IPS-15b (cell line): ENCODE measurements at regions not wholly inside any gene's neighbourhood (a gene's known extent, or its start where the extent isn't known, plus 50 kb on each side); places are given as distances from the start of the nearest gene placed in this dataset.
"Not testable (repeated sequence)": the region's sequence is repeated elsewhere in the genome, so short reads cannot be mapped to it uniquely, and the experiment has no call there.

ENCODE experiments used
- H3K27me3 ChIP-seq: one replicate; pipeline ENCODE4 v1.6.1; 2013; ENCODE audit warnings: low read length; ENCODE audit not compliant: control insufficient read depth, insufficient read depth
- H3K36me3 ChIP-seq: one replicate; pipeline ENCODE4 v1.6.1; 2013; ENCODE audit warnings: low read length; ENCODE audit not compliant: control insufficient read depth, insufficient read depth
- H3K4me1 ChIP-seq: one replicate; pipeline ENCODE4 v1.6.1; 2013; ENCODE audit warnings: mild to moderate bottlenecking, low read length; ENCODE audit not compliant: control insufficient read depth, insufficient read depth
- H3K4me3 ChIP-seq: one replicate; pipeline ENCODE4 v1.5.1; 2013; ENCODE audit warnings: low read depth, low read length
- H3K9ac ChIP-seq: one replicate; pipeline ENCODE4 v1.6.1; 2013; ENCODE audit warnings: low read depth, mild to moderate bottlenecking, low read length
- H3K9me3 ChIP-seq: one replicate; pipeline ENCODE4 v1.6.1; 2013; ENCODE audit warnings: mild to moderate bottlenecking, low read length; ENCODE audit not compliant: control insufficient read depth, insufficient read depth

DNA sequence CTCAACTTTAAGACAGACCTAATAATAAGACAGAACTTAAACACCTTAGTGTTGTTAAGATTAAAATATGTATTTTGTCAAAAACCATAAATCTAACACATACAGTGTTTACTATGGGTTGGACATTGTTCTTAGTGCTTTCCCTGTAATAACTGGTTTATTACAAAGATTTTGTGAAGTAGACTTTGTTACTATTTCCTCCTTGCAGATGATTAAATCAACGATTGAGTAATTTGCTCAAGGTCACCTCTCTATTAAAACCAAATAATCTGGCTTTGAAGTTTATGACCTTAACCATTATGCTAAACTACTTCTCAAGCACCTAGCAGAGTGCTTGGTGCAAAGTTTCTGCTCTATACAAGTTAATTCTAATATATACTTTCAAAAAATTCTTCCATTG, 102.7 kb upstream of the FAM3C start:
- no peaks in the 10 kb centered on the region for H3K27me3 ChIP-seq
- H3K36me3 ChIP-seq: no peaks in the 10 kb centered on the region
- no peaks in the 10 kb centered on the region for H3K9me3 ChIP-seq
- H3K4me3 ChIP-seq: no peak overlapping the region
- H3K9ac ChIP-seq: no peak overlapping the region
- no peaks in the 10 kb centered on the region for H3K4me1 ChIP-seq

DNA sequence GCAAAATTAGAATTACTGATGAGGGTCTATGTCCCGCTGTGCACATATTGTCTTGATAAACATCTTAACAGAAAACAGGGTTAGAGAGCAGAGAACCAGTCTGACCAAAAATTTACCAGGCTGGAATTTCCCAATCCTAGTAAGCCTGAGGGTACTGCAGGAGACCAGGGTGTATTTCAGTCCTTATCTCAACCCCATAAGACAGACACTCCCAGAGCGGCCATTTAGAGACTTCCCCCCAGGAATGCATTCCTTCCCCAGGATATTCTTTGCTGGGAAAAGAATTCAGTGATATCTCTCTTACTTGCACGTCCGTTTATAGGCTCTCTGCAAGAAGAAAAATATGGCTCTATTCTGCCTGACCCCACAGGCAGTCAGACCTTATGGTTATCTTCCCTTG, 101.4 kb upstream of the FAM3C start:
- not testable (repeated sequence) for H3K36me3 ChIP-seq, H3K4me1 ChIP-seq, H3K27me3 ChIP-seq, H3K9ac ChIP-seq, H3K9me3 ChIP-seq, H3K4me3 ChIP-seq

DNA sequence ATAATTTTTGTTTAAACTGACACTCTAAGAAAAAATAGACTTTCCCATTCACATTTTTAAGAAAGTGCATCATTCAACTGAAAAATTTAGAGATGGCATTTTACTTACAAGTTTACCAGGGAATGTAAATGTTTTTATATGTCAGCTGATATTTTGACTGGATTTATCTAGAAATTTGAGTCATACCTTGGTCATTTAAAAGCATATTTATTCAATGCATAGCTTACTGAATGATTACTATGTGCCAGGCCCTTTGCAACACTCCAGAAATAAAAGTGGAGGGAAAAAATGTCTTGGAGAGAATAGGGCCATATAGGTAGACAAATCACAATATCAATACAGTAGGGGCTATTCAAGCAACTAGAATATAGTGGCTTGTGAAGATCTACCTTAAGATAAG, 98.4 kb upstream of the FAM3C start:
- H3K4me3 ChIP-seq: no peak overlapping the region
- no peak overlapping the region for H3K9ac ChIP-seq
- H3K4me1 ChIP-seq: no peaks in the 10 kb centered on the region
- no peaks in the 10 kb centered on the region for H3K36me3 ChIP-seq
- no peaks in the 10 kb centered on the region for H3K27me3 ChIP-seq
- H3K9me3 ChIP-seq: no peaks in the 10 kb centered on the region

DNA sequence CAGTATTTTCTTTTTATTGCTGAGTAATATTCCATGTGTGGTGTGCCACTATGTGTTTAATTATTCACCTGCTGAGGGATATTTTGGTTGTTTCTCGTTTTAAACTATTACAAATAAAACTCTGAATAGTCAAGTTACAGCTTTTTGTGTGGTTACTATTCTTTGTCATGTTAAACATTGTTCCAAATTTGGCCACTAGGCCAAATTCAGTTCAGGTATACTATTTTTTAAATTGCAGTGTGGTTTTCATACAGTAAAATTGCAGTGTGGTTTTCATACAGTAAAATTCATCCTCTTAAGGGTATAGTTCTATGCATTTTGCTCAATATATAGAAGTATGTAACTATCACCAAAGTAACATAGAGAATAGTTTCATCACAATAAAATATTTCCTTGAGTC, 97.4 kb upstream of the FAM3C start:
- no peaks in the 10 kb centered on the region for H3K4me1 ChIP-seq
- no peak overlapping the region for H3K4me3 ChIP-seq
- H3K36me3 ChIP-seq: no peaks in the 10 kb centered on the region
- H3K9ac ChIP-seq: no peak overlapping the region
- no peaks in the 10 kb centered on the region for H3K9me3 ChIP-seq
- H3K27me3 ChIP-seq: no peaks in the 10 kb centered on the region

DNA sequence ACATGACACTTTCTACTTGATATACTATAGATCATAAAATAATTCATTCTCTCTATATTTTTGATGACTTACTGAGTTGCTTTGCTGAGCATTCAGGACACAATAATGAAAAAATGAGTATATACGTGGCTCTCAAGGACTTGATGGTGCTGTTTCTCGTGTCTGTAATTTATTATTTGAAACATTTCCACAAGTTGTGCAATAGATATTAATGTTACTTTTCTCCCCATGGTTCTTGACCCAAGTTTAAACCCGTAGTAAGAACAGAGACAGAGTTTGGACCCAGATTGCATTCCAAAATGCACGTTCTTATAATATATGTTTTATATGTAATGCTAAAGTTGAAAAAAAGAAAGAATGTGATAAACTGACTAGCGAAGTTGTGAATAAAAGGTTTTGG, 94.2 kb upstream of the FAM3C start:
- Histone ChIP-seq H3K4me1 (no peaks in the 10 kb centered on the region), H3K36me3 (no peaks in the 10 kb centered on the region)

DNA sequence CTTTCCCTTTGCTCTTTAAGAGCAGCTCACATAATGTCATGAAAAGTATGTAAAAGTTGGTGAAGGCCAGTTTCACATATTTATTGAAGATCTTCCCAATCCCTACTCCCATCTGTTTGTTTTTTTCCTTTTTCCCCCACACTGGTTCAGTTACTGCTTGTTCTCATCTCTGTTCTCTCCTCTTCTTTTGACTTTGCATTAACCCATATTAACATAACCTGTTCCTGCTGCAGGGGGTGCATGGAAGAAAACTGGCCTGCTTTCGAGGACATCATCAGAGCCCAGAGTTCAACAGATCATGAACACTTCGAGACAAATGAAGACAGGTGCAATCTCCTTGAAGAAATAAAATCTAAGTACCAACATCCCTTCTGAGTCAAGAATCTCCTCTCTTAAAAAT, 93.3 kb upstream of the FAM3C start:
- Histone ChIP-seq H3K9ac (no peak overlapping the region), H3K36me3 (no peaks in the 10 kb centered on the region), H3K27me3 (no peaks in the 10 kb centered on the region), H3K4me3 (no peak overlapping the region), H3K4me1 (no peaks in the 10 kb centered on the region), H3K9me3 (no peaks in the 10 kb centered on the region)

More for the DNA sequence above, 94.2 kb upstream of the FAM3C start:
- no peaks in the 10 kb centered on the region for H3K9me3 ChIP-seq
- H3K27me3 ChIP-seq: no peaks in the 10 kb centered on the region
- no peak overlapping the region for H3K9ac ChIP-seq
- H3K4me3 ChIP-seq: no peak overlapping the region

DNA sequence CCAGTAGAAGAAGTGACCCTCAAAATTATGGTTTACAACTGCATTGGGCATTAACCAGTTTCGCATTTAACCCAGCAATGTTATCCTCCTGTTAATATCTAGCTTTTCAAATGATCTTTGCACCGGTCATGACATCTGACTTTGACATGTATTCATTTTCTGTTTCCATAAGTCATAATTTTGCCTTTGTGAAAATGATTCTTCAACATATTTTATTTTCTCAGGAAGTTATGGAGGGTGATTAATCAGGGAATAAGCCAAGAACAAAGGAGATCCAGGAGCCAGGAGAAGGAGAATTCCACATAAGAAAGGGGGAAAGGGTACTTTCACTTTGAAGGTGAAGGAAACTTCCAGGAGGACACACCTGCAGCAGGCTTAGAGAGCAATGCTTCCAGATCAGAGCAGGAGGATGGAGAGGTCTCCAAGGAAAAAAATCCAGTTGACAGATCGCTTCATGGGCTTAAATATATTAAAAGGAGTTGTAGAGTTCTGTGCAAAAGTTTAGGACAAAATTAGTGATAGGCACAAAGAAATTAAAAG, 92.1 kb upstream of the FAM3C start:
- Histone ChIP-seq H3K27me3 (no peaks in the 10 kb centered on the region), H3K4me3 (no peak overlapping the region), H3K9me3 (no peaks in the 10 kb centered on the region), H3K4me1 (no peaks in the 10 kb centered on the region), H3K9ac (no peak overlapping the region), H3K36me3 (no peaks in the 10 kb centered on the region)

DNA sequence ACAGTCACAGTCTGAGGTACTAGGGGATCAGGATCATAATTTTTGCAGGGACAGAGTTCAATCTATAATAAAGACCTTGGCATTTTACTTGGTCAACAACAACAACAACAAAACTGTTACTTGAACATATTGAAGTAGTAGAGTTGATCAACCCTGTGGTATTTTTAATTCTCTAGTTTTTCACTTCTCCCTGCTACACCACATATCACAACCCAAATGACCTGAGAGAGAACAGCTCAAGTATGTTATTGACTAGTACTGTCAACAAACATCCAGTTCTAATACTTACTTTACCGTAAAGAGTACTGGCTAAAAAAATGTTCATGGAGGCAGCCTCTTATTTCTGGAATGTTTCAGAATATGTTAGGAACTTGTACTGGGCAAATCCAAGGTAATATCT, 90.5 kb upstream of the FAM3C start:
- H3K4me3 ChIP-seq: no peak overlapping the region
- no peak overlapping the region for H3K9ac ChIP-seq
- no peaks in the 10 kb centered on the region for H3K27me3 ChIP-seq
- H3K4me1 ChIP-seq: no peaks in the 10 kb centered on the region
- H3K9me3 ChIP-seq: no peaks in the 10 kb centered on the region
- no peaks in the 10 kb centered on the region for H3K36me3 ChIP-seq

DNA sequence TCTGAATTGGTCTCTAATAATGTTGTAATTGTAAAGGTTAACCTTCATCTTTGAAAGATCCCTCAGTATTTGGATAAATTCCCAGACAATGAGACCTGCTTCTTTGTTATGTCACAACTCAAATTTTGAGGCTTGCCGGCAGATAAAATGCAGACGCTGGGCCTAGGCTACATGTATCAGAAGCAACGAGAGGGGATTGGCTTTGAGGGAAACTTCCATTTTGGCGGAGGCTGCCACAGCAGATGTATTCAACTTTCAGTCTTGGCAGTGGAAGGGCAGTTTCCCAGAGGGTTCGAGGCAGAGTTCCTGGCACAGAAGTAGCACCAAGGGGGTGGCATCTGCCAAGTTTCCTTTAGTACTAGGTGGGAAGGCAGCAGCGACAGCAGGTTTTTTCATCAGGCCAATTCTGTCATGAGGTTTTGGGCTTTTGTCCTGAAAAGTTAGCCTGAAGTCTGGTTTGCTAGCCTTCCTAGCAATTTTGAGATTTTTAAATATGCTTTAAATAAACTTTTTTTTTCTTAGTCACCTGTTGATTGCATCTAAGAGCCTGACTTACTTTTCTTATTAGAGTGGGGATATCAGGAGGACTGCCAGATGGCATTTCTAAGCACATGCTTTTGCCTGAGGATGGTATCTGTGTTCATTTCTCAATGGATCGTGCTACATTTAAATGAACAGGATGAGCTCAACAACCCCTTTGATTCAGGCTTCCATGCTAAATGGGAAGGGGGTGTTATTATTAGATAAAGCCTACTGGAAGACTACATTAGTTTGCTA, 89.5 kb upstream of the FAM3C start:
- no peaks in the 10 kb centered on the region for H3K27me3 ChIP-seq
- no peak overlapping the region for H3K4me3 ChIP-seq
- no peaks in the 10 kb centered on the region for H3K9me3 ChIP-seq
- H3K4me1 ChIP-seq: peaks cover 5% of the 10 kb centered on the region
- no peaks in the 10 kb centered on the region for H3K36me3 ChIP-seq
- H3K9ac ChIP-seq: no peak overlapping the region

DNA sequence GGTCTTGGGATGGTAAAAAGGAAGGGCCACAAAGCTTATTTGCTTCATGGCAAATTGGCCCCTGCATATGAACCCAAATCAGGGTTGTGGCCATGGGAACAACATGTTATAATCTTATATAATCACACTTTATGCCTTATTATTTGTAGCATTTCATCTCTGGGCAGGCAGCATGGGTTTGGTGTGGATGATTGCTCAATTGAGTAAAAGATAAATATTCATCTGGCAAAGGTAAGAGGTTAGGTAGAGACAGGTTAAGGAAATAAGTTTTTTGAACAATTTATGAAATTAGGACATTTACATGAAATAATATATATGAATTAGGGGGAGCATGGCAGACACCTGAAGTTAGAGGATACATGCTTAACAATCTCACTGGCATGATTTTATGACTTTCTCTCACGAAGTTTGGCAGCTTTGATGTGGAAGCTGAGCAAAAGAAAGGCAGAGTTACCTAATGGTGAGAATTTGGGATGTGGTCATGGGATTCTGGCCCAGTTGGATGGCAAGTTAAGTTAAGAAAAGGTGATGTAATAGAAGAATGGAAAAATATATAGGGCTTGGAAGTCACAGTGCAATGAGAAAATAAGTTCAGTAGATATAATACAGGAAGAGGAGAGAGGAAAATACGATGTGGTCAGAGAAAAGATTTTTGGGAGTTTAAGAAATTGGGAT, 88.1 kb upstream of the FAM3C start:
- H3K36me3 ChIP-seq: no peaks in the 10 kb centered on the region
- no peak overlapping the region for H3K9ac ChIP-seq
- H3K9me3 ChIP-seq: no peaks in the 10 kb centered on the region
- peaks cover 15% of the 10 kb centered on the region for H3K4me1 ChIP-seq
- no peak overlapping the region for H3K4me3 ChIP-seq
- no peaks in the 10 kb centered on the region for H3K27me3 ChIP-seq

DNA sequence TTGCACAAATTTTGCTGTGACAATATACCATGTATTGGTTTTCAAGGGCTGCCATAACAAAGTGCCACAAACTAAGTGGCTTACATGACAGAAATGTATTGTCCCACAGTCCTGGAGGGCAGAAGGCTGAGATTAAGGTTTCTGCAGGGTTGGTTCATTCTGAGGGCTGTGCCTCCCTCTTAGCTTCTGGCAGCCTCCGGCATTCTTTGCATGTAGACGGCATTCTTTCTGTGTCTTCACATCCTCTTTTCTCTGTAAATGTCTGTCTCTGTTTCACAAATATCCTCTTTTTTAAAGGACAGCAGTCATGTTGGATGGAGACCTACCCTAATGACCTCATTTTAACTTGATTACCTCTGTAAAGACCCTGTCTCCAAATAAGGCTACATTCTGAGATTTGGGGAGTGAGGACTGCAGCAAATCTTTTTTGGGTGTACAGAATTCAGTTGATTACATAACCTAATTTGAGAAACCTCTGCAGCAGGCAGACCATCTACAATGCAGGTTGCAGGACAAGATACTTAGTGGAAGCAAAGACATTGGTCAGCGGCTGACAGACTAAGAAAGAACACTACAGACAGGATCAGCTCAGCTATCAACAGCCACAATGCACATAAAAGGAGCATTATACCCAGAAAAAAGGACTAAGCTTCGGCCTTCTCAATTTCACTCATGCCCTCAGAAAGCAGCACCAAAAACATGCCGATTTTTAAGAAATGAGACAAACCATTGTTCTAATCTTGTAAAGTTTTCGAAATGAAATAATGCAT, 84.6 kb upstream of the FAM3C start:
- H3K27me3 ChIP-seq: no peaks in the 10 kb centered on the region
- H3K4me3 ChIP-seq: no peak overlapping the region
- no peak overlapping the region for H3K9ac ChIP-seq
- no peaks in the 10 kb centered on the region for H3K9me3 ChIP-seq
- no peaks in the 10 kb centered on the region for H3K36me3 ChIP-seq
- peaks cover 15% of the 10 kb centered on the region for H3K4me1 ChIP-seq
